Liver (tissue), 8 donors: ENCODE measurements at regions not wholly inside any gene's neighbourhood (a gene's known extent, or its start where the extent isn't known, plus 50 kb on each side); places are given as distances from the start of the nearest gene placed in this dataset.

Experiments
- DNase-seq: peaks from one replicate; pipeline ENCODE4 v3.0.0-alpha.2; 2017; ENCODE audit warnings: low spot score
- H3K27ac ChIP-seq, 2 donors: one replicate each; pipeline ENCODE4 v1.7.0; 2013; ENCODE audit warnings: inconsistent platforms in 2 of 2, low read length in 2 of 2, control low read depth in 1 of 2, low read depth in 1 of 2, mild to moderate bottlenecking in 1 of 2
- H3K27me3 ChIP-seq, 4 donors: one replicate each; pipeline versions ENCODE4 v1.6.1 to v1.7.0; 2013; ENCODE audit warnings: low read length in 3 of 4, inconsistent platforms in 1 of 4, mild to moderate bottlenecking in 1 of 4, moderate library complexity in 1 of 4; ENCODE audit not compliant: control insufficient read depth in 4 of 4, insufficient read depth in 4 of 4
- H3K36me3 ChIP-seq, 4 donors: one replicate each; pipeline versions ENCODE4 v1.6.1 to v1.7.0; 2013; ENCODE audit warnings: low read length in 3 of 4, mild to moderate bottlenecking in 3 of 4, low read depth in 1 of 4, moderate library complexity in 1 of 4; ENCODE audit not compliant: control insufficient read depth in 4 of 4, insufficient read depth in 3 of 4
- H3K4me1 ChIP-seq, 4 donors: one replicate each; pipeline versions ENCODE4 v1.6.1 to v1.7.0; 2013; ENCODE audit warnings: low read length in 3 of 4, mild to moderate bottlenecking in 3 of 4, moderate library complexity in 1 of 4; ENCODE audit not compliant: control insufficient read depth in 4 of 4, insufficient read depth in 4 of 4
- H3K4me3 ChIP-seq, 3 donors: one replicate each; pipeline versions ENCODE4 v1.6.1 to v1.7.0; 2013; ENCODE audit warnings: low read length in 3 of 3, control low read depth in 1 of 3, low read depth in 1 of 3, mild to moderate bottlenecking in 1 of 3
- H3K9ac ChIP-seq, 2 donors: one replicate each; pipeline ENCODE4 v1.7.0; 2013; ENCODE audit warnings: low read length in 2 of 2, mild to moderate bottlenecking in 2 of 2, moderate library complexity in 2 of 2, control low read depth in 1 of 2, low read depth in 1 of 2
- H3K9me3 ChIP-seq, 4 donors: one replicate each; pipeline versions ENCODE4 v1.6.1 to v1.7.0; 2013; ENCODE audit warnings: low read length in 3 of 4; ENCODE audit not compliant: control insufficient read depth in 4 of 4
- ATF3 ChIP-seq: IDR thresholded peaks from 2 replicates; pipeline ENCODE4 v1.6.1; 2016; ENCODE audit warnings: antibody characterized with exemption
- CTCF ChIP-seq: fragments of 150-350 bp; IDR thresholded peaks from 2 replicates; pipeline ENCODE4 v1.5.1; 2017; ENCODE audit warnings: improper control_type of control experiment, low read depth, low read length; ENCODE audit not compliant: missing input control
- EGR1 ChIP-seq, 2 donors: IDR thresholded peaks; 2 replicates each; pipeline ENCODE4 v1.6.1; 2016 to 2018; ENCODE audit warnings: antibody characterized with exemption in 2 of 2, low read depth in 2 of 2
- FOXA1 ChIP-seq: IDR thresholded peaks from 2 replicates; pipeline ENCODE4 v1.6.1; 2016; ENCODE audit warnings: antibody characterized with exemption
- FOXA2 ChIP-seq: IDR thresholded peaks from 2 replicates; pipeline ENCODE4 v1.6.1; 2016; ENCODE audit warnings: antibody characterized with exemption
- GABPA ChIP-seq, 2 donors: IDR thresholded peaks in 1 of 2; conservative IDR thresholded peaks in 1 of 2; 2 replicates each; pipeline ENCODE4 v1.6.1; 2016; ENCODE audit warnings: antibody characterized with exemption in 2 of 2, mild to moderate bottlenecking in 1 of 2, moderate library complexity in 1 of 2
- HNF4A ChIP-seq, 2 donors: conservative IDR thresholded peaks; 2 replicates each; pipeline ENCODE4 v1.6.1; 2016; ENCODE audit warnings: antibody characterized with exemption in 2 of 2, mild to moderate bottlenecking in 2 of 2
- JUND ChIP-seq, 2 donors: IDR thresholded peaks; 2 replicates each; pipeline ENCODE4 v1.6.1; 2016; ENCODE audit warnings: antibody characterized with exemption in 2 of 2
- NR2F2 ChIP-seq: IDR thresholded peaks from 2 replicates; pipeline ENCODE4 v1.6.1; 2016; ENCODE audit warnings: antibody characterized with exemption
- RAD21 ChIP-seq, 2 donors: IDR thresholded peaks; 2 replicates each; pipeline ENCODE4 v1.6.1; 2016; ENCODE audit warnings: antibody characterized with exemption in 2 of 2, mild to moderate bottlenecking in 2 of 2
- REST ChIP-seq: IDR thresholded peaks from 2 replicates; pipeline ENCODE4 v1.6.1; 2016; ENCODE audit warnings: antibody characterized with exemption, mild to moderate bottlenecking
- RXRA ChIP-seq, 2 donors: IDR thresholded peaks; 2 replicates each; pipeline ENCODE4 v1.6.1; 2017 to 2018; ENCODE audit warnings: antibody characterized with exemption in 2 of 2, mild to moderate bottlenecking in 1 of 2
- SP1 ChIP-seq: IDR thresholded peaks from 2 replicates; pipeline ENCODE4 v1.6.1; 2018; ENCODE audit warnings: antibody characterized with exemption, mild to moderate bottlenecking
- TAF1 ChIP-seq: conservative IDR thresholded peaks from 2 replicates; pipeline ENCODE4 v1.6.1; 2016; ENCODE audit warnings: antibody characterized with exemption, mild to moderate bottlenecking
- ZBTB33 ChIP-seq: IDR thresholded peaks from 2 replicates; pipeline ENCODE4 v1.6.1; 2016; ENCODE audit warnings: antibody characterized with exemption
- WGBS: extraction: QIAGEN DNeasy Blood & Tissue Kit; methylation state at CpG from one replicate; pipeline ENCODE4 v1.1.7; 2013; 5-methylcytosine and 5-hydroxymethylcytosine counted together
- TF ChIP-seq, protein P1 (sequence below): IDR thresholded peaks from 2 replicates; pipeline ENCODE4 v1.6.1; 2016; ENCODE audit warnings: antibody characterized with exemption
- donor health status: healthy.
- donor health status: healthy.
- donor health status: healthy.
- donor health status: healthy.
- donor health status: healthy.

GRCh38 chr5:4182144-4182543, 586.5 kb downstream of the IRX1 start (continued):
- TF ChIP-seq REST (no peak), EGR1 (IDR thresholded peaks at IDR 0.05; ENCODE audit: low read depth in 2 of 2) (no peak), RAD21 (IDR thresholded peaks at IDR 0.05) (no peak), SP1 (no peak), JUND (IDR thresholded peaks at IDR 0.05) (no peak), GABPA (IDR thresholded peaks at IDR 0.05 in 1 of 2, conservative IDR thresholded peaks at IDR 0.05 in 1 of 2) (no peak), FOXA2 (no peak)

- no peak for DNase-seq
- no peaks in the 10 kb centered on the region for H3K4me1 ChIP-seq
- no peak overlapping the region for H3K27ac ChIP-seq
- H3K9ac ChIP-seq = no peak overlapping the region
- WGBS = 71% methylated on average over 2 of the region's 2 CpGs
- no peak for TF ChIP-seq FOXA1
- peaks cover 0 to 7% (median 2%) of the 10 kb centered on the region in 4 donors for H3K9me3 ChIP-seq
- H3K27me3 ChIP-seq = no peaks in the 10 kb centered on the region
- H3K4me3 ChIP-seq = no peak overlapping the region
- no peaks in the 10 kb centered on the region for H3K36me3 ChIP-seq
Measured at GRCh38 chr5:4185127-4185526, 589.5 kb downstream of the IRX1 start.

- Histone ChIP-seq H3K9me3 (peaks cover 0 to 6% (median 2%) of the 10 kb centered on the region in 4 donors), H3K27ac (no peak overlapping the region), H3K27me3 (no peaks in the 10 kb centered on the region), H3K4me3 (no peak overlapping the region), H3K36me3 (no peaks in the 10 kb centered on the region), H3K4me1 (no peaks in the 10 kb centered on the region), H3K9ac (no peak overlapping the region)
- no peak for TF ChIP-seq FOXA1
- TF ChIP-seq GABPA (IDR thresholded peaks at IDR 0.05 in 1 of 2, conservative IDR thresholded peaks at IDR 0.05 in 1 of 2) = no peak
- TF ChIP-seq FOXA2 = no peak
- TF ChIP-seq NR2F2 = no peak
- no peak for TF ChIP-seq REST
- TF ChIP-seq SP1 = no peak
- no peak for TF ChIP-seq CTCF
- TF ChIP-seq RXRA (IDR thresholded peaks at IDR 0.05) = no peak
- no peak for TF ChIP-seq ZBTB33
- TF ChIP-seq HNF4A (conservative IDR thresholded peaks at IDR 0.05) = no peak
- no peak for TF ChIP-seq ATF3
- TF ChIP-seq, protein P1, sequence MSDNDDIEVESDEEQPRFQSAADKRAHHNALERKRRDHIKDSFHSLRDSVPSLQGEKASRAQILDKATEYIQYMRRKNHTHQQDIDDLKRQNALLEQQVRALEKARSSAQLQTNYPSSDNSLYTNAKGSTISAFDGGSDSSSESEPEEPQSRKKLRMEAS = no peak
- TF ChIP-seq JUND (IDR thresholded peaks at IDR 0.05) = no peak
- no peak for TF ChIP-seq RAD21 (IDR thresholded peaks at IDR 0.05)
- TF ChIP-seq TAF1 = no peak
- no peak for TF ChIP-seq EGR1 (IDR thresholded peaks at IDR 0.05; ENCODE audit: low read depth in 2 of 2)
- DNase-seq = no peak
- WGBS = 81% methylated on average over 4 of the region's 4 CpGs
Measured at GRCh38 chr5:4188704-4189103, 593.1 kb downstream of the IRX1 start.
